NCI-H526 treated with DMSO at 0.1 percent for 48 hours (cell line): ENCODE measurements at regions not wholly inside any gene's neighbourhood (a gene's known extent, or its start where the extent isn't known, plus 50 kb on each side); places are given as distances from the start of the nearest gene placed in this dataset.
"Not testable (repeated sequence)": the region's sequence is repeated elsewhere in the genome, so short reads cannot be mapped to it uniquely, and the experiment has no call there.

Source experiments
- DNase-seq: peaks from one replicate; lab custom pipeline; 2025; lab: John Stamatoyannopoulos, UW

DNA sequence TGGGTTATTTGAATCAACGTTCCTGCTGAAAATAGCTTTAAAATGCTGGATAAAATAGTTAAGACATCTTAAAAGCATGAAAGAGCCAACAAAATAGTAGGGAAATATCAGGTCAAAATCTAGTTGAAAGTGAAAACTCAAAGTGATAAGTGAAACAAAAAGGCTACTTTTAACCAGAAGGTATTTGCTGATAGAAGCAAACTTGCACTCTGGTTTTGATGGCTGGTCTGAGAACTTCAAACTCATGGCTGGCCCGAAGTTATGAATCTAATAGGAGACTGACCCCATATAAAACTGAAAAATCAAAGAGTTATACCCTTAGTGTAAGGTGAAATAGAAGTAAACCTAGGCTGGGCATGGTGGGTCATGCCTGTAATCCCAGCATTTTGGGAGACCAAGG, 66.3 kb upstream of the HOXC13 start:
- DNase-seq: no peak

DNA sequence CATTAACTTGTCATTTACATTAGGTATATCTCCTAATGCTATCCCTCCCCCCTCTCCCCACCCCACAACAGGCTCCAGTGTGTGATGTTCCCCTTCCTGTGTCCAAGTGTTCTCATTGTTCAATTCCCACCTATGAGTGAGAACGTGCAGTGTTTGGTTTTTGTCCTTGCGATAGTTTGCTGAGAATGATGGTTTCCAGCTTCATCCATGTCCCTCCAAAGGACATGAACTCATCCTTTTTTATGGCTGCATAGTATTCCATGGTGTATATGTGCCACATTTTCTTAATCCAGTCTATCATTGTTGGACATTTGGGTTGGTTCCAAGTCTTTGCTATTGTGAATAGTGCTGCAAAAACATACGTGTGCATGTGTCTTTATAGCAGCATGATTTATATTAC, 60.7 kb upstream of the HOXC13 start:
- not testable (repeated sequence) for DNase-seq

- DNase-seq: no peak
Observed at GRCh38 chr12:53887006-53887405, 51.6 kb upstream of the HOXC13 start.

GRCh38 chr12:53887881-53888280, 50.8 kb upstream of the HOXC13 start:
- no peak for DNase-seq
